Small intestine (tissue), 7 donors: ENCODE measurements at regions not wholly inside any gene's neighbourhood (a gene's known extent, or its start where the extent isn't known, plus 50 kb on each side); places are given as distances from the start of the nearest gene placed in this dataset.

Experiments used
- DNase-seq, 2 donors: peaks; one replicate each; pipeline versions ENCODE4 v3.0.0 to v3.0.0-alpha.2; 2013
- FAIRE-seq: peaks from 2 replicates; lab custom pipeline; 2012; peaks lifted over from hg19 to GRCh38; lab: Jason Lieb, UNC
- H3K27ac ChIP-seq, 3 donors: one replicate each; pipeline ENCODE4 v1.5.1; 2013; ENCODE audit warnings: low read length in 2 of 3, mild to moderate bottlenecking in 2 of 3, control low read depth in 1 of 3, inconsistent platforms in 1 of 3, low read depth in 1 of 3, moderate library complexity in 1 of 3
- H3K27me3 ChIP-seq, 3 donors: one replicate each; pipeline ENCODE4 v1.6.1; 2013; ENCODE audit warnings: low read length in 3 of 3, inconsistent platforms in 1 of 3; ENCODE audit not compliant: control insufficient read depth in 3 of 3, insufficient read depth in 3 of 3
- H3K36me3 ChIP-seq, 3 donors: one replicate each; pipeline ENCODE4 v1.6.1; 2013; ENCODE audit warnings: low read length in 3 of 3, inconsistent platforms in 1 of 3, low read depth in 1 of 3, mild to moderate bottlenecking in 1 of 3, moderate library complexity in 1 of 3; ENCODE audit not compliant: control insufficient read depth in 3 of 3, insufficient read depth in 2 of 3
- H3K4me1 ChIP-seq, 3 donors: one replicate each; pipeline ENCODE4 v1.6.1; 2013; ENCODE audit warnings: low read length in 2 of 3, inconsistent platforms in 1 of 3, low read depth in 1 of 3, mild to moderate bottlenecking in 1 of 3, moderate library complexity in 1 of 3; ENCODE audit not compliant: control insufficient read depth in 3 of 3, insufficient read depth in 2 of 3
- H3K4me3 ChIP-seq, 3 donors: one replicate each; pipeline ENCODE4 v1.5.1; 2013; ENCODE audit warnings: low read length in 3 of 3, control low read depth in 1 of 3, inconsistent platforms in 1 of 3, low read depth in 1 of 3, mild to moderate bottlenecking in 1 of 3, moderate library complexity in 1 of 3
- H3K9me3 ChIP-seq, 2 donors: one replicate each; pipeline ENCODE4 v1.6.1; 2013; ENCODE audit warnings: low read depth in 1 of 2, low read length in 1 of 2; ENCODE audit not compliant: control insufficient read depth in 2 of 2, insufficient read depth in 1 of 2
- WGBS, 3 donors: extraction: QIAGEN DNeasy Blood & Tissue Kit; methylation state at CpG; one replicate each; pipeline ENCODE4 v1.1.7; 2013; 5-methylcytosine and 5-hydroxymethylcytosine counted together
- donor health status: healthy with polysubstance abuse.
- donor health status: control.
- donor health status: control.
- donor health status: Bipolar disorder and iron deficiency.
- donor health status: healthy.

- no peaks in the 10 kb centered on the region for H3K9me3 ChIP-seq
- H3K4me3 ChIP-seq = no peak overlapping the region
- H3K27ac ChIP-seq = no peak overlapping the region
- H3K36me3 ChIP-seq = no peaks in the 10 kb centered on the region
- FAIRE-seq (no peak), DNase-seq (no peak)
- WGBS, 3 donors = 52 to 73% (median 54%) methylated on average over 7 of the region's 7 CpGs
- H3K27me3 ChIP-seq = no peaks in the 10 kb centered on the region
- no peaks in the 10 kb centered on the region for H3K4me1 ChIP-seq
Measured at GRCh38 chr20:19012676-19013075, 199.1 kb downstream of the SCP2D1 start.

DNA sequence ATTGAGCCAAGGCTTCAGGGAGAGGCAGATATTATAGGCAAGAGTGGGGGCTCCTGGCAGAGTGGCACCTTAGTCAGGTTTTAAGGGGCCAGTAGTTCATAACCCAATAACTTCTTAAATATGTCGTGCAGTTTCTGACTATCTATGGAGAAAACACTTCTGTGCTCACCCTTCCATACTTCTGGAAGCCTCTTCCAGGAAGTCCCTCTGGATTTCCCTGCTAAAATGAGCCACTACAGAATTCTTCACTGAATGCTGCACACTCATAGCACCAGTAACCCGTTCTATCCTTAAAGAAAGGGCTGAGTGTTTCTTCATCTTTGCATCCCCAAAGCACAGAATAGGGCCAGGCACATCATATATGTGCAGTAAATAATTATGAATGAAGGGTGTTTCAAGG is 198.5 kb upstream of the SLC24A3 start:
- H3K36me3 ChIP-seq = no peaks in the 10 kb centered on the region
- 68 to 76% (median 70%) methylated on average over 2 of the region's 2 CpGs for WGBS, 3 donors
- H3K27me3 ChIP-seq = no peaks in the 10 kb centered on the region
- no peak for FAIRE-seq
- no peaks in the 10 kb centered on the region for H3K9me3 ChIP-seq
- H3K27ac ChIP-seq = no peak overlapping the region
- H3K4me3 ChIP-seq = no peak overlapping the region
- no peaks in the 10 kb centered on the region for H3K4me1 ChIP-seq
- no peak for DNase-seq

DNA sequence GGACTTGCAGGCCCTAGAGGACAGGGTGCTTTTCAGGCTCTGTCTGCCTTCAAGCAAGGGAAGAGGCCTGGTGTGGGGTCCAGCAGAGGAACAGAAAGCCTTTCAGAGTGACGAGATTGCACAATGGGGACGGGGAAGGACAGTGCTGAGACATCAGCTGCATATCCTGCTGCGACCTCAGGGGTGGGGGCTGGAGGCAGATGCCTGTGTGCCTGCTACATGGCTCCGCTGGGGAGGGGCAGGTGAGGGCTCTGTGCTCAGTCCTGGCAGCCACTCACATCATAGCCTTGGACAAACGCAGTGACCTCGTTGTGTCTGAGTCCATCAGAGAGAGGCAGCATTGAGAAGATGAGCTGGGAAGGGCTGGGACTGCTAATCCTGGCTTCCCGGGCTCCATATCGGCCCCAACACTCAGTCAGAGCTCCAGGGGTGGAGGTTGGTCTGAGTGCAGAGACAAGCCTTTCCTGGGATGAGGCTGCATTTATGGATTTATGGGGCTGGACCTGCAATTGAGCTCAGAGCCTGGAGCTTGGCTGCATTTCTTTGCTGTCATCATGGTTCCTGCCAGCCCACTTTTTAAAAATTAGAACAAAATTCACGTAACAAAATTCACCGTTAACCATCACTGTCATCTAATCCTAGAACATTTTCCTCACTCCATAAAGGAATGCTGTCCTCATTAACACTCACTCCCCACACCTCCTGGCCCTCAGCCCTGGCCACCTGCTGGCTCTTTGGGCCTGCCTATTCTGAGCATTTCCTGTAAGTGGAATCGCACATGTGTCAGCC is 196.9 kb upstream of the SLC24A3 start:
- WGBS, 3 donors = 59 to 66% (median 62%) methylated on average over 11 of the region's 11 CpGs
- Histone ChIP-seq H3K36me3 (no peaks in the 10 kb centered on the region), H3K4me3 (no peak overlapping the region), H3K27me3 (no peaks in the 10 kb centered on the region), H3K4me1 (no peaks in the 10 kb centered on the region), H3K27ac (no peak overlapping the region), H3K9me3 (no peaks in the 10 kb centered on the region)
- DNase-seq = no peak
- FAIRE-seq = no peak

DNA sequence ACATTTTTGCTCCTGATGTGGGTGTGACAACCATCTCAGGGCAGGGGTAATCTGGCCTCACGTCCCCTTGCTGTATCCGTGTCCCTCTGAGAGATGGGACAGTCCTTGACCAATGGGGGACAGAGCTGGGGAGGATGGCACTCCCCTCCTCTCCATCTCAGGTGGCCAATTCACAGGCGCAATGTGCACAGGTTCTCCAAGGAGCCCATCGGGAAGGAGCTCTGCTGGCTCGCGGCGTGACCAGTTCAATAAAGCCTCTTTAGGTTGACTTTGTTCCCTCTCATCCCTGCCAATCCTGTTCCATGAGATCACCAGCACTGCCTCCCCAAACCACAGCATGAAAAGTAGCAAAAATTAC is 196.3 kb upstream of the SLC24A3 start:
- Histone ChIP-seq H3K36me3 (no peaks in the 10 kb centered on the region), H3K4me3 (no peak overlapping the region), H3K27ac (no peak overlapping the region), H3K4me1 (no peaks in the 10 kb centered on the region), H3K27me3 (no peaks in the 10 kb centered on the region), H3K9me3 (no peaks in the 10 kb centered on the region)
- FAIRE-seq (no peak), DNase-seq (no peak)
- WGBS, 3 donors = 90% methylated on average over 7 of the region's 7 CpGs

- Histone ChIP-seq H3K36me3 (no peaks in the 10 kb centered on the region), H3K27ac (no peak overlapping the region), H3K4me1 (no peaks in the 10 kb centered on the region), H3K27me3 (no peaks in the 10 kb centered on the region), H3K4me3 (no peak overlapping the region), H3K9me3 (no peaks in the 10 kb centered on the region)
- no peak for DNase-seq
- 85 to 93% (median 86%) methylated on average over 11 of the region's 11 CpGs for WGBS, 3 donors
- no peak for FAIRE-seq
Measured at GRCh38 chr20:19017104-19017690, 195.2 kb upstream of the SLC24A3 start.

DNA sequence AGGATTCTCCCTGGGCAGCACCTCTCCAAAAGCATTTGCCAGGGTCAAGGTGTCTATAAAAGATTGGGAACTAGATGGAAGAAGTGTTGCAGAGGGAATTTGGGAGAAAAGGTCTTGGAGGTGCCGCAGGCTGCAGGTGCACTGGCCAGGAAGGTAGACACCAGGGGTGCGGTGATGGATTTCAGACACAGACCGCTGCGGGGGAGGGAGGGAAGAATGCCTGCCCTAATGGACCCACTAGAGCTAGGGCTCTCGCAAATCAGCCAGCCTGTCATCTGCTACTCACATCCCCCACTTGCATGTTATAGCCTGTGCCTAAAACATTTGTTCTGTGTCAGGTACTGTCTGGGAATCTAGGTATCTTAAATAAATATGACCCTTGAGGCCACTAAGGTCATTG is 193.6 kb upstream of the SLC24A3 start:
- Histone ChIP-seq H3K27ac (no peak overlapping the region), H3K4me3 (no peak overlapping the region), H3K4me1 (no peaks in the 10 kb centered on the region), H3K27me3 (peaks cover 0 to 2% (median 0%) of the 10 kb centered on the region in 3 donors), H3K36me3 (no peaks in the 10 kb centered on the region), H3K9me3 (no peaks in the 10 kb centered on the region)
- 69 to 83% (median 78%) methylated on average over 5 of the region's 5 CpGs for WGBS, 3 donors
- DNase-seq (no peak), FAIRE-seq (no peak)

GRCh38 chr20:19019734-19020364 is 192.6 kb upstream of the SLC24A3 start:
- no peak for FAIRE-seq
- H3K27me3 ChIP-seq = peaks cover 0 to 2% (median 0%) of the 10 kb centered on the region in 3 donors

DNA sequence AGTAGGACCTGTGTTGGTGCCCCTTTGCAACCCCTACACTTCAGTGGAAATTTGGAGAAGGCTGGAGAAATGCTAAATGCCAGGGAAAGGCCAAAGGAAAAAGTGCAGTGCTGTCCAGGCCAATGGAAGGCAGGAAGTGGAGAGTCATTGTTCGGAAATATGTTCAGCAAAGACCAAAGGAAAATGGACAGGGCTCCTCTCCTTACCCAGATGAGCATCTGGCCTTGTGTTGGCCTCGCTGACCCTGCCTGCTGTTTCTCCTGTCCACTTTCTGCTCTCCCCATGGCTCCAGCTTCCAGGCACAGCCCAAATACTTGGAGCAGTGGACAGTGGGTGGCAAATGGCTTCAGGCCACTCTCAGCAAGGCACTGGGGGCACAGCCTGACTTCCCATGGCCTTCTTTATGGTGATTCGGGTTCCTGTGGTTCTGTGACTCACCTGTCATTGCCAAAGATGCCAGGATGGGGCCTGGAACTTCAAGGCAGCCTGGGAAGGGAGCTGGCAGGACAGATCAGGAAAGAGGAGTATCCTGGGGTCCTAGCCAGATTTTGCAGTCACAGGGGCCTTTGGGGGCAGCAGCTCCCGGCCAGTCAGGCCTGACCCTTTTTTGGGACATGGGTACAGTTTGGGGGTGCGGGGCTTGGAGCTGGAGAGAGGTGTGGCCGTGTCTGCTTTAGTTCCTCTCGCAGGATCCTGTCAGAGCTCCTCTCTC is 190.9 kb upstream of the SLC24A3 start:
- DNase-seq (no peak), FAIRE-seq (no peak)
- no peaks in the 10 kb centered on the region for H3K36me3 ChIP-seq
- no peak overlapping the region for H3K27ac ChIP-seq
- 69 to 75% (median 73%) methylated on average over 7 of the region's 7 CpGs for WGBS, 3 donors
- H3K27me3 ChIP-seq = peaks cover 0 to 2% (median 0%) of the 10 kb centered on the region in 3 donors
- H3K9me3 ChIP-seq = no peaks in the 10 kb centered on the region
- no peak overlapping the region for H3K4me3 ChIP-seq
- H3K4me1 ChIP-seq = no peaks in the 10 kb centered on the region

More at GRCh38 chr20:19019734-19020364, 192.6 kb upstream of the SLC24A3 start:
- Histone ChIP-seq H3K36me3 (no peaks in the 10 kb centered on the region), H3K4me1 (no peaks in the 10 kb centered on the region), H3K27ac (no peak overlapping the region), H3K9me3 (no peaks in the 10 kb centered on the region), H3K4me3 (no peak overlapping the region)
- DNase-seq = no peak
- 92 to 95% (median 93%) methylated on average over 5 of the region's 5 CpGs for WGBS, 3 donors
